DND-41 (cell line): ENCODE measurements at regions not wholly inside any gene's neighbourhood (a gene's known extent, or its start where the extent isn't known, plus 50 kb on each side); places are given as distances from the start of the nearest gene placed in this dataset.
A peak's percentile ranks its signal among the peaks of the same experiment; 100 is the strongest.

Source experiments
- ATAC-seq: fragments of 200-7000 bp; cut with Tn5 transposase; 3 replicates; pipeline ENCODE4 v1.9.1; 2021; ENCODE audit warnings: low read depth; ENCODE audit not compliant: insufficient read depth
- DNase-seq: peaks from one replicate; pipeline ENCODE4 v3.0.0-alpha.2; 2020
- H2AFZ ChIP-seq: 2 replicates; pipeline ENCODE4 v1.6.0; 2012; ENCODE audit warnings: low read depth, low read length
- H3K27ac ChIP-seq: 2 replicates; pipeline ENCODE4 v1.5.1; 2012; ENCODE audit warnings: low read length, inconsistent platforms
- H3K27me3 ChIP-seq: fragments of 200-600 bp; sonication (generic); 2 replicates; pipeline ENCODE4 v1.6.0; 2012; ENCODE audit warnings: low read length, mild to moderate bottlenecking, inconsistent platforms; ENCODE audit not compliant: insufficient read depth, poor library complexity
- H3K36me3 ChIP-seq: 2 replicates; pipeline ENCODE4 v1.5.1; 2012; ENCODE audit warnings: low read length, inconsistent platforms; ENCODE audit not compliant: insufficient read depth
- H3K4me1 ChIP-seq: 2 replicates; pipeline ENCODE4 v1.5.1; 2012; ENCODE audit warnings: mild to moderate bottlenecking, low read length; ENCODE audit not compliant: insufficient read depth
- H3K4me2 ChIP-seq: 2 replicates; pipeline ENCODE4 v1.6.0; 2012; ENCODE audit warnings: mild to moderate bottlenecking, moderate library complexity, low read length, inconsistent platforms; ENCODE audit not compliant: insufficient read depth
- H3K4me3 ChIP-seq, 2 experiments: fragments of 200-600 bp in 1 of 2; shearing (Covaris generic) in 1 of 2; 2 replicates each; pipeline ENCODE4 v1.5.1; 2012 to 2016; ENCODE audit warnings: inconsistent platforms in 2 of 2, low read length in 2 of 2, mild to moderate bottlenecking in 2 of 2, low read depth in 1 of 2, moderate library complexity in 1 of 2
- H3K79me2 ChIP-seq: 2 replicates; pipeline ENCODE4 v1.6.0; 2012; ENCODE audit warnings: low read length, inconsistent platforms; ENCODE audit not compliant: insufficient read depth
- H3K9ac ChIP-seq: 2 replicates; pipeline ENCODE4 v1.6.0; 2012; ENCODE audit warnings: low read depth, mild to moderate bottlenecking, inconsistent platforms, low read length, moderate library complexity
- H3K9me3 ChIP-seq: 2 replicates; pipeline ENCODE4 v1.5.1; 2012; ENCODE audit warnings: low read length, moderate library complexity, mild to moderate bottlenecking, inconsistent platforms; ENCODE audit not compliant: insufficient read depth, severe bottlenecking
- H4K20me1 ChIP-seq: 2 replicates; pipeline ENCODE4 v1.6.0; 2012; ENCODE audit warnings: low read length; ENCODE audit not compliant: insufficient read depth
- EZH2 ChIP-seq: IDR thresholded peaks from 3 replicates; pipeline ENCODE4 v1.6.1; 2012; ENCODE audit warnings: borderline replicate concordance, low read depth, mild to moderate bottlenecking, moderate library complexity, low read length, inconsistent platforms; ENCODE audit not compliant: severe bottlenecking
- TF ChIP-seq, protein P1 (sequence below): IDR thresholded peaks from 2 replicates; pipeline ENCODE4 v1.5.1; 2012; ENCODE audit warnings: borderline replicate concordance, low read length, moderate library complexity, mild to moderate bottlenecking; ENCODE audit not compliant: poor library complexity, severe bottlenecking; ENCODE audit errors: extremely low read depth

DNA sequence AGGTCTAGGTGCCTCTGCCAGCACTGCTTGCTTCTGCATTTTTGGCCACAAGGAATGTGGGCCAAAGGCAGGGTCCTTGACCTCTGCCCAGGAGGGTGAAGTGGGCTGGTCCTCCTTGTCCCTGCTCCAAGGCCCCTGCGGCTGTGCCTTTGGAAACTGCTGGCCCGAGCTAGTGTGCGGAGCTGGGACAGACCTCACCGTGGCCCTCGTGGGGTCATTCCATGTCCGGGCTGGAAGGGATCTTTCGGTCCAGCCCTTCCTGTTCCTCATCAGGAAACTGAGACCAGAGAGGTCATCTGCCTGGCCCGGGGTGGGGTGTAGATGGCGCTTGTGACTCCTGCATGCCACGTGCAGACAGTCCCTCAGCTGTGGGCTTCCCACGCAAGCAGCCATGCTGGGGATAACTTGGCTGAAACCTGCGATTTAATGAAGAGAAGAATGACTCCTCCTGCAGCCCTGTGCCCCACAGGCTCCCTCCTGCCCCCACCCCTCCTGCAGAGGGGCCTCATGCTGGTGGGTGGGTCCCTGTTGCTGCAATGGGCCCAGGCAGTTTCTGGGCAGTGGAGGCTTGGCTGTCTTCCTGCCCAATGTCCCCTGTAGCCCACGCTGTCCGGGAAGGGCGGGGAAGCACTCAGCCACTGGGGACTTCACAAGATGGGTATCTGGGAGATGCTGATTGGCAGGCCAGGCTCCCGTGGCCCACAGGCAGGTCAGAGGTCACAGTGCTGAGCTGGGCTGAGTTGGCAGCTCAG, 245.2 kb downstream of the SEC14L1 start:
- peaks cover 84% of the 10 kb centered on the region for H3K79me2 ChIP-seq
- ATAC-seq, result no peak

GRCh38 chr17:77386502-77387192, 245.9 kb downstream of the SEC14L1 start:
- H2AFZ ChIP-seq, result no peak overlapping the region
- peaks cover 82% of the 10 kb centered on the region for H3K4me1 ChIP-seq
- H3K4me2 ChIP-seq, result no peak overlapping the region; the same call in 1 of the 2 replicates
- peaks cover 73% of the 10 kb centered on the region for H4K20me1 ChIP-seq
- H3K27ac ChIP-seq, result peak overlapping the region; percentile 33
- no peak overlapping the region for H3K4me3 ChIP-seq
- DNase-seq (no peak), ATAC-seq (no peak)
- H3K9me3 ChIP-seq, result no peaks in the 10 kb centered on the region
- H3K79me2 ChIP-seq, result peaks cover 84% of the 10 kb centered on the region
- no peak overlapping the region for H3K9ac ChIP-seq
- H3K36me3 ChIP-seq, result peaks cover 25% of the 10 kb centered on the region; the same call in 1 of the 2 replicates
- TF ChIP-seq, protein P1, sequence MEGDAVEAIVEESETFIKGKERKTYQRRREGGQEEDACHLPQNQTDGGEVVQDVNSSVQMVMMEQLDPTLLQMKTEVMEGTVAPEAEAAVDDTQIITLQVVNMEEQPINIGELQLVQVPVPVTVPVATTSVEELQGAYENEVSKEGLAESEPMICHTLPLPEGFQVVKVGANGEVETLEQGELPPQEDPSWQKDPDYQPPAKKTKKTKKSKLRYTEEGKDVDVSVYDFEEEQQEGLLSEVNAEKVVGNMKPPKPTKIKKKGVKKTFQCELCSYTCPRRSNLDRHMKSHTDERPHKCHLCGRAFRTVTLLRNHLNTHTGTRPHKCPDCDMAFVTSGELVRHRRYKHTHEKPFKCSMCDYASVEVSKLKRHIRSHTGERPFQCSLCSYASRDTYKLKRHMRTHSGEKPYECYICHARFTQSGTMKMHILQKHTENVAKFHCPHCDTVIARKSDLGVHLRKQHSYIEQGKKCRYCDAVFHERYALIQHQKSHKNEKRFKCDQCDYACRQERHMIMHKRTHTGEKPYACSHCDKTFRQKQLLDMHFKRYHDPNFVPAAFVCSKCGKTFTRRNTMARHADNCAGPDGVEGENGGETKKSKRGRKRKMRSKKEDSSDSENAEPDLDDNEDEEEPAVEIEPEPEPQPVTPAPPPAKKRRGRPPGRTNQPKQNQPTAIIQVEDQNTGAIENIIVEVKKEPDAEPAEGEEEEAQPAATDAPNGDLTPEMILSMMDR, result no peak
- TF ChIP-seq EZH2, result no peak
- no peaks in the 10 kb centered on the region for H3K27me3 ChIP-seq

More for the DNA sequence above, 245.2 kb downstream of the SEC14L1 start:
- no peaks in the 10 kb centered on the region for H3K27me3 ChIP-seq
- peak overlapping the region; percentile 52 for H3K27ac ChIP-seq
- H3K36me3 ChIP-seq, result peaks cover 19% of the 10 kb centered on the region; the same call in 1 of the 2 replicates
- no peaks in the 10 kb centered on the region for H3K9me3 ChIP-seq
- H3K9ac ChIP-seq, result no peak overlapping the region; the same call in 1 of the 2 replicates
- no peak for DNase-seq
- no peak overlapping the region for H3K4me3 ChIP-seq
- H4K20me1 ChIP-seq, result peaks cover 73% of the 10 kb centered on the region
- H3K4me2 ChIP-seq, result no peak overlapping the region; the same call in 1 of the 2 replicates
- no peak overlapping the region for H2AFZ ChIP-seq
- TF ChIP-seq EZH2, result no peak
- TF ChIP-seq, protein P1, result no peak
- peaks cover 82% of the 10 kb centered on the region for H3K4me1 ChIP-seq

DNA sequence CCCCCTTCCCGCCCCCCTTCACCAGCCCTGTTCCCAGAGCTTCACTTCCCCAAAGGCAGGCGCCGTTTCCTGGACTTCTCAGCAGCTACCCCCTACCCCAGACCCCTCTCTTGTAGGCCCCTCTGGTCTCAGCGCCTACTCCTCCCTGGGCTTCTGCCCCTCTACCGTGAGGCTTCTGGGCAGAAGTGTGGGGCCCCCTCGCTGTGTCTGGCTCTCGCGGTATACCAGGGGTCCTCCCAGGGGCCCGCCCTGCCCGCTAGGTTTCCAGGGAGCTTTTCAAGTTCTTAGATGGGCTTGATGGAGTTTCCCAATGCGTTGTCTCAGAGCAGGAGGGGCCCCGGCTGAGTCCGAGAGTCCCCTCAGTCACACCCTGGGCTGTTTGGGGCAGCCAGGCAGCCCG, 247.1 kb downstream of the SEC14L1 start:
- TF ChIP-seq EZH2, result no peak
- TF ChIP-seq, protein P1, result no peak
- Histone ChIP-seq H4K20me1 (peaks cover 76% of the 10 kb centered on the region), H3K9me3 (no peaks in the 10 kb centered on the region), H3K4me2 (no peak overlapping the region), H3K4me1 (peaks cover 80% of the 10 kb centered on the region), H3K36me3 (peaks cover 36% of the 10 kb centered on the region; the same call in 1 of the 2 replicates), H3K9ac (no peak overlapping the region; the same call in 1 of the 2 replicates), H2AFZ (no peak overlapping the region), H3K4me3 (no peak overlapping the region), H3K79me2 (peaks cover 92% of the 10 kb centered on the region), H3K27me3 (no peaks in the 10 kb centered on the region), H3K27ac (peak overlapping the region; percentile 96)
- ATAC-seq (no peak), DNase-seq (no peak)
